Parathyroid adenoma (tissue), 2 donors: ENCODE measurements at regions not wholly inside any gene's neighbourhood (a gene's known extent, or its start where the extent isn't known, plus 50 kb on each side); places are given as distances from the start of the nearest gene placed in this dataset.

Experiments used
- H2AFZ ChIP-seq: fragments of 300-600 bp; sonication (generic); one replicate; pipeline ENCODE4 v1.7.0; 2017; ENCODE audit warnings: antibody characterized with exemption, mild to moderate bottlenecking
- H3K27ac ChIP-seq: fragments of 300-600 bp; sonication (generic); one replicate; pipeline ENCODE4 v1.7.0; 2017
- H3K27me3 ChIP-seq: fragments of 300-600 bp; sonication (generic); one replicate; pipeline ENCODE4 v1.7.0; 2017; ENCODE audit warnings: low read length; ENCODE audit not compliant: control insufficient read depth, insufficient read depth
- H3K36me3 ChIP-seq: fragments of 300-600 bp; sonication (generic); one replicate; pipeline ENCODE4 v1.7.0; 2017; ENCODE audit warnings: low read length; ENCODE audit not compliant: control insufficient read depth, insufficient read depth
- H3K4me1 ChIP-seq: fragments of 300-600 bp; sonication (generic); one replicate; pipeline ENCODE4 v1.7.0; 2017; ENCODE audit warnings: control low read depth
- H3K4me2 ChIP-seq: fragments of 300-600 bp; sonication (generic); one replicate; pipeline ENCODE4 v1.7.0; 2017; ENCODE audit warnings: low read length
- H3K4me3 ChIP-seq: fragments of 300-600 bp; sonication (generic); one replicate; pipeline ENCODE4 v1.7.0; 2017; ENCODE audit warnings: low read depth, low read length
- H3K79me2 ChIP-seq: fragments of 300-600 bp; sonication (generic); one replicate; pipeline ENCODE4 v1.7.0; 2017; ENCODE audit warnings: control low read depth
- H3K9ac ChIP-seq: fragments of 300-600 bp; sonication (generic); one replicate; pipeline ENCODE4 v1.7.0; 2017; ENCODE audit warnings: mild to moderate bottlenecking
- H3K9me3 ChIP-seq: fragments of 300-600 bp; sonication (generic); one replicate; pipeline ENCODE4 v1.7.0; 2017; ENCODE audit warnings: low read length; ENCODE audit not compliant: control insufficient read depth
- CTCF ChIP-seq: fragments of 300-600 bp; sonication (generic); IDR thresholded peaks from one replicate; pipeline ENCODE4 v1.7.0; 2017; ENCODE audit warnings: antibody characterized with exemption, mild to moderate bottlenecking
- donor health status: primary hyperparathyroidism.

- Histone ChIP-seq H3K9me3 (peaks cover 3% of the 10 kb centered on the region), H3K27me3 (no peaks in the 10 kb centered on the region), H3K36me3 (no peaks in the 10 kb centered on the region), H3K4me3 (no peak overlapping the region), H2AFZ (no peak overlapping the region), H3K9ac (no peak overlapping the region), H3K79me2 (no peaks in the 10 kb centered on the region), H3K4me2 (no peak overlapping the region), H3K4me1 (no peaks in the 10 kb centered on the region), H3K27ac (no peak overlapping the region)
- TF ChIP-seq CTCF: no peak
Measured at GRCh38 chr14:51507511-51507905, 144.2 kb upstream of the FRMD6 start.

- H3K27ac ChIP-seq: no peak overlapping the region
- no peak overlapping the region for H3K4me2 ChIP-seq
- no peaks in the 10 kb centered on the region for H3K4me1 ChIP-seq
- H3K79me2 ChIP-seq: no peaks in the 10 kb centered on the region
- TF ChIP-seq CTCF: no peak
- no peak overlapping the region for H3K9ac ChIP-seq
- peaks cover 3% of the 10 kb centered on the region for H3K9me3 ChIP-seq
- H3K36me3 ChIP-seq: no peaks in the 10 kb centered on the region
- no peak overlapping the region for H3K4me3 ChIP-seq
- no peaks in the 10 kb centered on the region for H3K27me3 ChIP-seq
- H2AFZ ChIP-seq: no peak overlapping the region
Measured at GRCh38 chr14:51507906-51508511, 143.7 kb upstream of the FRMD6 start.

- Histone ChIP-seq H3K9ac (no peak overlapping the region), H3K4me2 (no peak overlapping the region), H3K4me1 (no peaks in the 10 kb centered on the region)
Measured at GRCh38 chr14:51511265-51511664, 140.4 kb upstream of the FRMD6 start.

GRCh38 chr14:51512316-51512715 lies 139.4 kb upstream of the FRMD6 start:
- H3K4me1 ChIP-seq: no peaks in the 10 kb centered on the region

More at GRCh38 chr14:51511265-51511664, 140.4 kb upstream of the FRMD6 start:
- Histone ChIP-seq H3K27ac (no peak overlapping the region), H3K9me3 (peaks cover 3% of the 10 kb centered on the region), H3K79me2 (no peaks in the 10 kb centered on the region), H3K4me3 (no peak overlapping the region), H2AFZ (no peak overlapping the region), H3K27me3 (no peaks in the 10 kb centered on the region), H3K36me3 (no peaks in the 10 kb centered on the region)
- no peak for TF ChIP-seq CTCF

More at GRCh38 chr14:51512316-51512715, 139.4 kb upstream of the FRMD6 start:
- Histone ChIP-seq H3K4me3 (no peak overlapping the region), H3K9ac (no peak overlapping the region), H3K36me3 (no peaks in the 10 kb centered on the region), H3K4me2 (no peak overlapping the region), H3K27me3 (no peaks in the 10 kb centered on the region), H2AFZ (no peak overlapping the region), H3K9me3 (peaks cover 3% of the 10 kb centered on the region), H3K79me2 (no peaks in the 10 kb centered on the region), H3K27ac (no peak overlapping the region)
- no peak for TF ChIP-seq CTCF
